ENCODE measurements at regions not wholly inside any gene's neighbourhood (a gene's known extent, or its start where the extent isn't known, plus 50 kb on each side); places are given as distances from the start of the nearest gene placed in this dataset.

- no CpG with 5 or more reads among the region's 3 CpGs for WGBS (ENCODE audit: insufficient coverage)
- H3K9me3 Mint-ChIP-seq: peaks cover 2 to 6% of the 10 kb centered on the region in 2 donors
- ATAC-seq (no peak), DNase-seq (no peak)
- H3K36me3 Mint-ChIP-seq: no peaks in the 10 kb centered on the region
- no peaks in the 10 kb centered on the region for H3K9me3 ChIP-seq (ENCODE audit: control insufficient read depth, insufficient read depth, low read length)
- H3K27ac Mint-ChIP-seq: no peak overlapping the region
- no peaks in the 10 kb centered on the region for H3K36me3 ChIP-seq (ENCODE audit: control insufficient read depth, insufficient read depth, low read length)
- no peaks in the 10 kb centered on the region for H3K4me1 ChIP-seq (ENCODE audit: control insufficient read depth, insufficient read depth, low read length)
- no peak overlapping the region for H3K27ac ChIP-seq (ENCODE audit: low read length)
- intact Hi-C loops (cut with micrococcal nuclease): no loop called here
- H3K4me3 ChIP-seq (ENCODE audit: low read length): no peak overlapping the region
- H3K4me1 Mint-ChIP-seq: no peaks in the 10 kb centered on the region
- H3K27me3 ChIP-seq (ENCODE audit: control insufficient read depth, insufficient read depth, low read length): no peaks in the 10 kb centered on the region
- no peak overlapping the region for H3K4me3 Mint-ChIP-seq
- TF ChIP-seq, protein P1, sequence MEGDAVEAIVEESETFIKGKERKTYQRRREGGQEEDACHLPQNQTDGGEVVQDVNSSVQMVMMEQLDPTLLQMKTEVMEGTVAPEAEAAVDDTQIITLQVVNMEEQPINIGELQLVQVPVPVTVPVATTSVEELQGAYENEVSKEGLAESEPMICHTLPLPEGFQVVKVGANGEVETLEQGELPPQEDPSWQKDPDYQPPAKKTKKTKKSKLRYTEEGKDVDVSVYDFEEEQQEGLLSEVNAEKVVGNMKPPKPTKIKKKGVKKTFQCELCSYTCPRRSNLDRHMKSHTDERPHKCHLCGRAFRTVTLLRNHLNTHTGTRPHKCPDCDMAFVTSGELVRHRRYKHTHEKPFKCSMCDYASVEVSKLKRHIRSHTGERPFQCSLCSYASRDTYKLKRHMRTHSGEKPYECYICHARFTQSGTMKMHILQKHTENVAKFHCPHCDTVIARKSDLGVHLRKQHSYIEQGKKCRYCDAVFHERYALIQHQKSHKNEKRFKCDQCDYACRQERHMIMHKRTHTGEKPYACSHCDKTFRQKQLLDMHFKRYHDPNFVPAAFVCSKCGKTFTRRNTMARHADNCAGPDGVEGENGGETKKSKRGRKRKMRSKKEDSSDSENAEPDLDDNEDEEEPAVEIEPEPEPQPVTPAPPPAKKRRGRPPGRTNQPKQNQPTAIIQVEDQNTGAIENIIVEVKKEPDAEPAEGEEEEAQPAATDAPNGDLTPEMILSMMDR (IDR thresholded peaks at IDR 0.05): no peak
- H3K27me3 Mint-ChIP-seq (ENCODE audit: low read depth in 2 of 2): no peaks in the 10 kb centered on the region
These were observed 299.7 kb downstream of the BCAT1 start for GRCh38 chr12:24649209-24649608.

DNA sequence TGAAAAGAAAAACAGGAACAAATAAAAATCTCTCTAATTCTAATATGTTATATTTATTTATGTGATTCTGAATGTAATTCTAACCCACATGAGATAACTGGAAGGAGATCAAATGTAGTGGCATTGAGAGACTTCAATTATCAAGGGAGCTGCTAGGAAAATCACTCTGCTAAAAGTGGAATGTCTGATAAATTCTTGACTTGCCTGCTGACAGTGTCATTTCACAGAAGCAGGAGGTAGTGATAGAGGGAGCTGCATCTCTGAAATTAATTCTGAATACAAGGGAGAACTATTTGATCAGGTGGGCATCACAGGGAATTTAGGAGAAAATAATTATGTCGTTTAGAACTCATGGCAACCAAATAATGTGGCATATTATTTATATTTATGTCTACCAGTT, 303.6 kb downstream of the BCAT1 start:
- Histone ChIP-seq H3K4me1 (ENCODE audit: control insufficient read depth, insufficient read depth, low read length) (no peaks in the 10 kb centered on the region), H3K27ac (ENCODE audit: low read length) (no peak overlapping the region), H3K9me3 (ENCODE audit: control insufficient read depth, insufficient read depth, low read length) (no peaks in the 10 kb centered on the region), H3K36me3 (ENCODE audit: control insufficient read depth, insufficient read depth, low read length) (no peaks in the 10 kb centered on the region), H3K27me3 (ENCODE audit: control insufficient read depth, insufficient read depth, low read length) (no peaks in the 10 kb centered on the region), H3K4me3 (ENCODE audit: low read length) (no peak overlapping the region)
- intact Hi-C loops (cut with micrococcal nuclease): no loop called here
- H3K9me3 Mint-ChIP-seq: peaks cover 0 to 2% of the 10 kb centered on the region in 2 donors
- no CpG with 5 or more reads among the region's 1 CpG for WGBS (ENCODE audit: insufficient coverage)
- TF ChIP-seq, protein P1 (IDR thresholded peaks at IDR 0.05): no peak
- no peaks in the 10 kb centered on the region for H3K36me3 Mint-ChIP-seq
- no peaks in the 10 kb centered on the region for H3K4me1 Mint-ChIP-seq
- no peak overlapping the region for H3K4me3 Mint-ChIP-seq
- no peak overlapping the region for H3K27ac Mint-ChIP-seq
- ATAC-seq (no peak), DNase-seq (no peak)
- H3K27me3 Mint-ChIP-seq (ENCODE audit: low read depth in 2 of 2): no peaks in the 10 kb centered on the region

DNA sequence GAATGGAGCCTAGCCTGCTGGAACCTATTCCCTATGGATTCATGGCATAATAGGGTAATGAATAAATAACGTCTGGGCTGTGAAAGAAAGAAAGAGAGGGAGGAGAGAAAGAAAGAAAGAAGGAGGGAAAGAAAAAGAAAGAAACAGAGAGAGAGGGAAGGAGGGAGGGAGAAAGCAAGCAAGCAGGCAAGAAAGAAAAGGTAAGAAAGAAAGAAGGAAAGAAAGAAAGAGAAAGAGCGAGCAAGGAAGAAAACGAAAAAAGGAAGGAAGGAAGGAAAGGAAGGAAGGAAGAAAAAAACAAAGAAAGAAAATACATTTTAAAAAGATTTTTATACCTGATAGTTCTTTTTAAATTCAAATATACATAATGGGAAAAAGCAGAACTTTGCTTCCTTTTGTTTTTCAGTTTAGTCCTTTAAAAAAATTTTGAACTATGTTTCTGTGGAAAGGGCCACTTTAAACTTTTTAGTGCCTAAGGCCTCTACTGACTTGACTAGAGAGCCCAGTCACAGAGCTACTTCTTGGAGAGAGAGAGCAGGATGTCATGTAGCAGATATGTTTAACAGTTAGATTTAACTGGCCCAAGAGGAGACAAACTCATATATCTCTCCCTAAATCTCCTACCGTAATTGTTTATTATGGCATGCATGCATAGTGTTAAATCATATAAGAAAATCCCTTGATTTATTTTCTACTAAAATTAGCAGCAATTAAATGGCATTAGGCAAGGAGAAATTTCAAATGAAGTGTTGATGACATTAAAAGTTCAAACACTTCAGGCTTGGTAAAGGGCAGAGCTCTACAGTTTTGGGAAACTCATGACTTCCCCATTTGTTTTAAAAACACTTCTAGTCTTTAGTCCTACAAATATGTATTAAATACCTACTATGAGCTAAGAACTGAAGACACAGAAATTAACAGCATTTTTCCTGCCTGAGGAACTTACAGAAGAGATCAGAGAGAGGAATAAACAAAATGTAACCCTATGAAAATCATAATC, 305.5 kb downstream of the BCAT1 start:
- no peaks in the 10 kb centered on the region for H3K4me1 Mint-ChIP-seq
- 77% methylated on average over 2 of the region's 4 CpGs for WGBS (ENCODE audit: insufficient coverage)
- ATAC-seq (no peak), DNase-seq (no peak)
- TF ChIP-seq, protein P1 (IDR thresholded peaks at IDR 0.05): no peak
- H3K4me1 ChIP-seq (ENCODE audit: control insufficient read depth, insufficient read depth, low read length): no peaks in the 10 kb centered on the region
- no peak overlapping the region for H3K4me3 Mint-ChIP-seq
- no peak overlapping the region for H3K27ac ChIP-seq (ENCODE audit: low read length)
- no peaks in the 10 kb centered on the region for H3K9me3 ChIP-seq (ENCODE audit: control insufficient read depth, insufficient read depth, low read length)
- no peak overlapping the region for H3K4me3 ChIP-seq (ENCODE audit: low read length)
- no peaks in the 10 kb centered on the region for H3K27me3 ChIP-seq (ENCODE audit: control insufficient read depth, insufficient read depth, low read length)
- H3K9me3 Mint-ChIP-seq: no peaks in the 10 kb centered on the region
- H3K36me3 Mint-ChIP-seq: no peaks in the 10 kb centered on the region
- intact Hi-C loops (cut with micrococcal nuclease): no loop called here
- H3K27ac Mint-ChIP-seq: no peak overlapping the region
- no peaks in the 10 kb centered on the region for H3K27me3 Mint-ChIP-seq (ENCODE audit: low read depth in 2 of 2)
- no peaks in the 10 kb centered on the region for H3K36me3 ChIP-seq (ENCODE audit: control insufficient read depth, insufficient read depth, low read length)
